ENCODE measurements at regions not wholly inside any gene's neighbourhood (a gene's known extent, or its start where the extent isn't known, plus 50 kb on each side); places are given as distances from the start of the nearest gene placed in this dataset.
"Not testable (repeated sequence)": the region's sequence is repeated elsewhere in the genome, so short reads cannot be mapped to it uniquely, and the experiment has no call there.

DNA sequence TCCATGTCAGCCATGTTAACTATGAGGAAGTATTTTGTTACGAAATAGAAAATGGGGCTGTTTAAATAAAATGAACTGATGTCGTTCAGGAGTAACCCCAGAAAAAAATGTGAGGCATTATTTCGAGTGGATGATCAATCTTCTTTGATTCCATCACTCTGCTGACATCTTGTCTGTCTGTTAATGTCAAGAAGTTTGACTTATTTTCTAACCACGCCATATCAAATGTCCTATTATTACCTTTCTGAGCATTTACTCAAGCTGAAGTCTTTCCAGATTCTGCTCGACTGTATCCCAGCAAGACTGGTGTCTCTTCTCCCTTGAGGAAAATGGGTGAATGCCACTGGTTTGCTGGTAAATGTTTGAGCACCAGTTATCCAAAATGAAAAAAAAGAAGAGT, 672.9 kb upstream of the SOX11 start:
- TF ChIP-seq, protein P1, sequence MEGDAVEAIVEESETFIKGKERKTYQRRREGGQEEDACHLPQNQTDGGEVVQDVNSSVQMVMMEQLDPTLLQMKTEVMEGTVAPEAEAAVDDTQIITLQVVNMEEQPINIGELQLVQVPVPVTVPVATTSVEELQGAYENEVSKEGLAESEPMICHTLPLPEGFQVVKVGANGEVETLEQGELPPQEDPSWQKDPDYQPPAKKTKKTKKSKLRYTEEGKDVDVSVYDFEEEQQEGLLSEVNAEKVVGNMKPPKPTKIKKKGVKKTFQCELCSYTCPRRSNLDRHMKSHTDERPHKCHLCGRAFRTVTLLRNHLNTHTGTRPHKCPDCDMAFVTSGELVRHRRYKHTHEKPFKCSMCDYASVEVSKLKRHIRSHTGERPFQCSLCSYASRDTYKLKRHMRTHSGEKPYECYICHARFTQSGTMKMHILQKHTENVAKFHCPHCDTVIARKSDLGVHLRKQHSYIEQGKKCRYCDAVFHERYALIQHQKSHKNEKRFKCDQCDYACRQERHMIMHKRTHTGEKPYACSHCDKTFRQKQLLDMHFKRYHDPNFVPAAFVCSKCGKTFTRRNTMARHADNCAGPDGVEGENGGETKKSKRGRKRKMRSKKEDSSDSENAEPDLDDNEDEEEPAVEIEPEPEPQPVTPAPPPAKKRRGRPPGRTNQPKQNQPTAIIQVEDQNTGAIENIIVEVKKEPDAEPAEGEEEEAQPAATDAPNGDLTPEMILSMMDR (IDR thresholded peaks at IDR 0.05; ENCODE audit: low read length, missing control alignments) = no peak
- DNase-seq (ENCODE audit: low read depth) = no peak
- no peak overlapping the region for H3K4me3 ChIP-seq (replicated peaks; ENCODE audit: low read depth, low read length)

DNA sequence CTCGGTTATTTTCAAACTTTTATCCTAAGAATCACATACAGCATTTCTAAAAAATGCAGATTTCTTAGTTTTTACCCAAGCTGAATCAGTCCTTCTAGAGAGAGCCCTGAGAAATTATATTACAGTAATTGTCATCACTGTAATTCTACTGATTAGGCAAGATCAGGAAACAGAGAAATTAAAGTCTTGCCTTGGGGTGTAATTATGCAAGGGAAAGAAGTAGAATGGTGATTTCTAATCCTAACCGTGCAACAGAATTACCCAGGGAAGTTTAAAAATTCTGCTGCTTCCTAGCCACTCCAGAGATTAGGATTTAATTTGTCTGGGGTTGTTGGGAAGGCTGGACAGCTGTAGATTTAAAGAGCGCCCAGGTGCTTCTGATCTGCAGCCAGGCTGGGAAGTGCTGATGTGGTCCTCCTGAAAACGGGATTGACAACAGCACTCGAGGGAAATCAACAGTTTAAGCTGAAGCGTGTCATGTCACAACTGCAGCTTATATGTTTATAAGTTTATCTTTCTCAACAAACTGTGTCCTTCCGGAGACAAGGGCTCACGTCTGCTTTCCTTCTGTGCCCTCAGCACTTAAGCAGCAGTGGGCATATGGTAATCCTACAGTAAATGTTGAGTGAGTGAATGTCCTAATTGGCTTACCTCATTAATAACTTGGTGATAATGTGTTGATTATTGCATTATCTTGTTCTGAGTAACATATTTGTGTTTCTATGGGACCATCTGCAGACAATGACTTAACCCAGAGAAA, 671.9 kb upstream of the SOX11 start:
- no peak overlapping the region for H3K4me3 ChIP-seq (replicated peaks; ENCODE audit: low read depth, low read length)
- DNase-seq (ENCODE audit: low read depth) = no peak
- TF ChIP-seq, protein P1 (IDR thresholded peaks at IDR 0.05; ENCODE audit: low read length, missing control alignments) = no peak

DNA sequence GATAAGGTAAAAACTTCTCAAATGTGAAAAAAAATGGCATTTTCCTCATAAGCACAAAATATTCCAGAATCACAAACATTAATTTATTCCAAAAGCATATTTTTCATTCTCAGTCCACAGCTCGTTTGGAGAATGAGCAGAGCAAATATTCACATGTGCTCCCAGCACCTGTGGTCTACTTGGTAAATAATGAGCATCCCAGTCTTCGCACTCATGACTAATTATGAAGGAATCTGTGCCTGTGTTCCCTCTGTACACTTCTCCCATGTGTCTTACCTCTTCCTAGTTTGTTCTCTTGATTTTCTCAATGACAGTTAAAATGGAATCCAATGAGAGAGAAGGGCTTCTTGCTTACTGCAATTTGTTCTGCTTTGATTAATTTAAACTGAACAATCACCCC, 671.0 kb upstream of the SOX11 start:
- H3K4me3 ChIP-seq (replicated peaks; ENCODE audit: low read depth, low read length) = no peak overlapping the region
- TF ChIP-seq, protein P1 (IDR thresholded peaks at IDR 0.05; ENCODE audit: low read length, missing control alignments) = no peak
- no peak for DNase-seq (ENCODE audit: low read depth)

DNA sequence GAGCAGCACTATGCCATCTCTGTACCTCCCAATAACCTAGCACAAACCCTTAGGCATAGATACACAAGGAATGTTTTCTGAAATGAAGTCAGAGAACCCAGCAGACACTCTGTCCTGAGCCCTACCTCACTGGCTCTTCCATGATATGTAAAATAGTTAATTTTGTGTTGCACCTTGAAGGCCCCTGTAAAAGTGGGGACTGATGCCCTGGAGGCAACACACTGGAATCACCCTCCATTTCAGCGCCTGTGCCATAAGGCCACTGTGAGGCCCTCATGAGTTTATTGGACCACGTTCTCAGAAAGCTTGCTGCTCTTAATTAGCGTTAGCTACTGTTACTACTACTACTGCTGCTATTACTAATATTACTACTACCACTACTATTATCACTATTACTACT, 670.1 kb upstream of the SOX11 start:
- no peak for DNase-seq (ENCODE audit: low read depth)
- no peak overlapping the region for H3K4me3 ChIP-seq (replicated peaks; ENCODE audit: low read depth, low read length)

DNA sequence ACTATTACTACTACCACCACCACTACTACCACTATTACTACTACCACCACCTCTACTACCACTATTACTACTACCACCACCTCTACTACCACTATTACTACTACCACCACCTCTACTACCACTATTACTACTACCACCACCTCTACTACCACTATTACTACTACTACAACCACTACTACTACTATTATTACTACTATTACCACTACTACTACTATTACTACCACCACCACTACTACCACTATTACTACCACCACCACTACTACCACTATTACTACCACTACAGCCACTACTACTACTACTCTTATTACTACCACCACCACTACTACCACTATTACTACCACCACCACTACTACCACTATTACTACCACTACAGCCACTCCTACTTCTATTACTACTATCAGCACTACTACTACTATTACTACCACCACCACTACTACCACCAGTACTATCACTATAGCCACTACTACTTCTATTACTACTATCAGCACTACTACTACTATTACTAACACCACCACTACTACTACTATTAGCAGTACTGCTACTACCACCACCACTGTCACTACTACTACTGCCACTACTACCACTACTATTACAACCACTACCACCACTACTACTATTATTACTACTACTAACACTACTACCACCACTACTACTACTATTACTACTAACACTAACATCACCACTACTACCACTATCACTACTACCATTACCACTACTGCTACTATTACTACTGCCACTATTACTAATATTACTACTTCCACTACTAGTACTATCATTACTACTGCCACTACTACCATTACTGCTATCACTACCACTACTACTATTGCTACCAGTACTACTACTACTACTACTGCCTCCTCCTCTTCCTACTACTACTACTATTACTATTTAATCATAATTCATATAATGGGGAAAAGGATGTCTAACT, 669.2 kb upstream of the SOX11 start:
- DNase-seq (ENCODE audit: low read depth) = not testable (repeated sequence)

More for the DNA sequence above, 670.1 kb upstream of the SOX11 start:
- TF ChIP-seq, protein P1 (IDR thresholded peaks at IDR 0.05; ENCODE audit: low read length, missing control alignments) = no peak

DNA sequence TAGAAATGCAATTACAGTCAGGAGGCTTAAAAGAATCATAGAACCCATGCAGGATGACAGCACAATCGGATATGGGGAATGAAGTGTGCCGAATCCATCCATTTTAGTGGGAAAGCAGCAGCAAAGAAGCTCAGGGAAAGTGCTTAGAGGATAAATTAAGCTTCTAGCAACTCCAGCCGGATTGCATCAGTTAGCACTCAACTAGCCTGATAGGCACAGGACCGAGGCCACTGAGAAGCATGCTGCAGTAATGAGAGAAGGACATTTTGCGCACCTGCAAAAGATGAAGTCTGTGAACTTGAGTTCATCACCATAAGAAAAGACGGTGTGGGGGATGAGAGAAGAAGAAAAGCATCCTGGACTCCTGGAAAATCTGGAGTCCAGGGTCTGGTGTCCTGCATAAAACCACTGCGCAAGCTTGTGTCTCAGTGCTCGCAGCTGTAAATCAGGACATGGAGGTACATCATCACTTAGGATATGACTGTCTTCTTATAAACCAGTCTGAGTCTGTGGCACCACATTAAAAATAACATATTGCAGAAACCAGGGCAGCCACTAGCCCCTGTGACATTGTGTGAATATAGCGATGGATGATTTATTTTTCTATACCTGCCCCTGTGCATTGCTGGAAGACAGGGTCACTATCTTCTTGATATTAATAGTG, 665.5 kb upstream of the SOX11 start:
- no peak for DNase-seq (ENCODE audit: low read depth)
- H3K4me3 ChIP-seq (replicated peaks; ENCODE audit: low read depth, low read length) = no peak overlapping the region
- TF ChIP-seq, protein P1 (IDR thresholded peaks at IDR 0.05; ENCODE audit: low read length, missing control alignments) = no peak

More for the DNA sequence above, 669.2 kb upstream of the SOX11 start:
- not testable (repeated sequence) for H3K4me3 ChIP-seq (replicated peaks; ENCODE audit: low read depth, low read length)

DNA sequence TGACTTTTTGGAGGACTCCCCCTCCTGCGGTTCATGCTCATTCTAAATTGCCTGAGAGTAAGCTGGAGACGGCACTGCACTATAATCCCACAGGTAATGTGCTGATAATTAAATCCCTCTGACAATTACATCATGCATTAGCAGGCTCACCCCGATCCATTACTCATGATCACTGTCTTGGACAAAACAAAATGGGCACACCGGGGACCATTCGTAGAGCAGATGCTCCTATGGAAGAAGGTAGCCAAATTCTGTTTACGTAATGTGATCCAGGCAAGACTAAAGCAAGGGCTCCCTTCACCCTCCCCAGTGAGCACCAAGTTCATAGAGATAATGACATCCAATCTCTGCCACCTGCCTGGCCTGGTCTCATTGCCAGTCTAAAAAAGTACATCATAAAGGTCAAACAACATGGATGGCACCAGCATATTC, 657.1 kb upstream of the SOX11 start:
- H3K4me3 ChIP-seq (replicated peaks; ENCODE audit: low read depth, low read length) = no peak overlapping the region
- TF ChIP-seq, protein P1 (IDR thresholded peaks at IDR 0.05; ENCODE audit: low read length, missing control alignments) = no peak
- no peak for DNase-seq (ENCODE audit: low read depth)

All from fibroblast of pulmonary artery (primary cell).